Mammary epithelial cell (primary cell): ENCODE measurements at regions not wholly inside any gene's neighbourhood (a gene's known extent, or its start where the extent isn't known, plus 50 kb on each side); places are given as distances from the start of the nearest gene placed in this dataset.

Experiments
- CTCF ChIP-seq, 2 donors: IDR thresholded peaks in 1 of 2; conservative IDR thresholded peaks in 1 of 2; 2 replicates each; pipeline ENCODE4 v1.5.1; 2011 to 2012; ENCODE audit warnings: inconsistent platforms in 2 of 2, low read length in 2 of 2, mild to moderate bottlenecking in 2 of 2, control low read depth in 1 of 2, low read depth in 1 of 2; ENCODE audit not compliant: insufficient read depth in 1 of 2; ENCODE audit errors: extremely low read depth in 1 of 2
- EZH2 ChIP-seq: IDR thresholded peaks from 2 replicates; pipeline ENCODE4 v1.6.1; 2012; ENCODE audit warnings: low read length, inconsistent platforms, borderline replicate concordance

DNA sequence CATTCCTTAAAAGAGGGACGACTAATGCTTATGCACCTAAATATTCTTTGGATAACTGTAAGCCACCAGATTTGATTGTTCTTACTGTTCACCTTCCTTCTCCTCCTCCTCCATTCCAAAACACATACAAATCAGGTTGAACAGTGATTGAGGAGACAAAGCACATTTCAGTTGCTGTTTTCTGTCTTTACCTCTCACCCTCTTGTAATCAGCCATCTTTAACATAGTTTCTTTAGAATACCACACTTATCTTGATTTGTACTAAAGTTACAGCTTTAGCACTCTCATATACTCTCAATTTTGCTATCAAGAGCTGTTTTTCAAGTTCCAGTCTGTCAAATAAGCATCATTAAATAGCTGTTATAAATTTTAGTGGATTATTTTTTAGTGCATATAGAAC lies 338.3 kb upstream of the RGS6 start:
- TF ChIP-seq EZH2 = no peak
- TF ChIP-seq CTCF (conservative IDR thresholded peaks at IDR 0.05 in 1 of 2, IDR thresholded peaks at IDR 0.05 in 1 of 2; ENCODE audit: extremely low read depth in 1 of 2, insufficient read depth in 1 of 2, low read depth in 1 of 2, low read length in 2 of 2) = no peak
